ENCODE measurements at regions not wholly inside any gene's neighbourhood (a gene's known extent, or its start where the extent isn't known, plus 50 kb on each side); places are given as distances from the start of the nearest gene placed in this dataset.

DNA sequence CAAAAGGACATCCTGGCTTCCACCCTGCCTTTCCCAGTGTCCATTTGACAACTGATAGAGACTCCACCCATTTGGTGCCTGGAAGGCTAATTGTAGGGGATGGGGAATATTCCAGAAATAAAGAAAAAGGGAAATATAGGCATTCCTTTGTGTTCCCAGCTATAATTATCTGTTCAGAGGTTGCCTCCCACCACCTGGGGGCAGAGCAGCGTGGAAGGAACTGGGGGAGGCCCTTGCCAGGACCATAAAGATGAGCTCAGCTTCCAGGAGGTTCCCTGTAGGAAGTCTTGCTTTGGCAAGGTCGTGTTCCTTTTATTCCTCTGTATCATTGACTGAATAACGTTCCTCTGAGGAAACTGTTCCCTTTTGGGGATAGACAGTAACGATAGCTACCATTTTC lies 214.7 kb downstream of the TFAP2C start:
- Histone ChIP-seq H3K4me1 (ENCODE audit: control insufficient read depth, insufficient read depth, low read length) (no peaks in the 10 kb centered on the region), H3K9me3 (ENCODE audit: control insufficient read depth, insufficient read depth, low read depth, low read length) (no peaks in the 10 kb centered on the region), H3K36me3 (ENCODE audit: control insufficient read depth, insufficient read depth, low read length) (no peaks in the 10 kb centered on the region), H3K27ac (ENCODE audit: low read length) (no peak overlapping the region), H3K4me3 (ENCODE audit: low read depth in 2 of 2, low read length in 2 of 2) (no peak overlapping the region), H3K27me3 (ENCODE audit: control insufficient read depth, insufficient read depth, low read length) (no peaks in the 10 kb centered on the region)
- no peak for ATAC-seq
- no peak for TF ChIP-seq POLR2AphosphoS5 (IDR thresholded peaks at IDR 0.05; ENCODE audit: low read depth, low read length)
- TF ChIP-seq, protein P1, sequence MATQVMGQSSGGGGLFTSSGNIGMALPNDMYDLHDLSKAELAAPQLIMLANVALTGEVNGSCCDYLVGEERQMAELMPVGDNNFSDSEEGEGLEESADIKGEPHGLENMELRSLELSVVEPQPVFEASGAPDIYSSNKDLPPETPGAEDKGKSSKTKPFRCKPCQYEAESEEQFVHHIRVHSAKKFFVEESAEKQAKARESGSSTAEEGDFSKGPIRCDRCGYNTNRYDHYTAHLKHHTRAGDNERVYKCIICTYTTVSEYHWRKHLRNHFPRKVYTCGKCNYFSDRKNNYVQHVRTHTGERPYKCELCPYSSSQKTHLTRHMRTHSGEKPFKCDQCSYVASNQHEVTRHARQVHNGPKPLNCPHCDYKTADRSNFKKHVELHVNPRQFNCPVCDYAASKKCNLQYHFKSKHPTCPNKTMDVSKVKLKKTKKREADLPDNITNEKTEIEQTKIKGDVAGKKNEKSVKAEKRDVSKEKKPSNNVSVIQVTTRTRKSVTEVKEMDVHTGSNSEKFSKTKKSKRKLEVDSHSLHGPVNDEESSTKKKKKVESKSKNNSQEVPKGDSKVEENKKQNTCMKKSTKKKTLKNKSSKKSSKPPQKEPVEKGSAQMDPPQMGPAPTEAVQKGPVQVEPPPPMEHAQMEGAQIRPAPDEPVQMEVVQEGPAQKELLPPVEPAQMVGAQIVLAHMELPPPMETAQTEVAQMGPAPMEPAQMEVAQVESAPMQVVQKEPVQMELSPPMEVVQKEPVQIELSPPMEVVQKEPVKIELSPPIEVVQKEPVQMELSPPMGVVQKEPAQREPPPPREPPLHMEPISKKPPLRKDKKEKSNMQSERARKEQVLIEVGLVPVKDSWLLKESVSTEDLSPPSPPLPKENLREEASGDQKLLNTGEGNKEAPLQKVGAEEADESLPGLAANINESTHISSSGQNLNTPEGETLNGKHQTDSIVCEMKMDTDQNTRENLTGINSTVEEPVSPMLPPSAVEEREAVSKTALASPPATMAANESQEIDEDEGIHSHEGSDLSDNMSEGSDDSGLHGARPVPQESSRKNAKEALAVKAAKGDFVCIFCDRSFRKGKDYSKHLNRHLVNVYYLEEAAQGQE (IDR thresholded peaks at IDR 0.05; ENCODE audit: insufficient read depth in 1 of 2, low read depth in 2 of 2, low read length in 1 of 2) = no peak
- TF ChIP-seq, protein P2, sequence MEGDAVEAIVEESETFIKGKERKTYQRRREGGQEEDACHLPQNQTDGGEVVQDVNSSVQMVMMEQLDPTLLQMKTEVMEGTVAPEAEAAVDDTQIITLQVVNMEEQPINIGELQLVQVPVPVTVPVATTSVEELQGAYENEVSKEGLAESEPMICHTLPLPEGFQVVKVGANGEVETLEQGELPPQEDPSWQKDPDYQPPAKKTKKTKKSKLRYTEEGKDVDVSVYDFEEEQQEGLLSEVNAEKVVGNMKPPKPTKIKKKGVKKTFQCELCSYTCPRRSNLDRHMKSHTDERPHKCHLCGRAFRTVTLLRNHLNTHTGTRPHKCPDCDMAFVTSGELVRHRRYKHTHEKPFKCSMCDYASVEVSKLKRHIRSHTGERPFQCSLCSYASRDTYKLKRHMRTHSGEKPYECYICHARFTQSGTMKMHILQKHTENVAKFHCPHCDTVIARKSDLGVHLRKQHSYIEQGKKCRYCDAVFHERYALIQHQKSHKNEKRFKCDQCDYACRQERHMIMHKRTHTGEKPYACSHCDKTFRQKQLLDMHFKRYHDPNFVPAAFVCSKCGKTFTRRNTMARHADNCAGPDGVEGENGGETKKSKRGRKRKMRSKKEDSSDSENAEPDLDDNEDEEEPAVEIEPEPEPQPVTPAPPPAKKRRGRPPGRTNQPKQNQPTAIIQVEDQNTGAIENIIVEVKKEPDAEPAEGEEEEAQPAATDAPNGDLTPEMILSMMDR (IDR thresholded peaks at IDR 0.05) = no peak
- no peak for TF ChIP-seq SIN3A (IDR thresholded peaks at IDR 0.05; ENCODE audit: borderline replicate concordance, insufficient read depth, low read depth, low read length)
- no peak for TF ChIP-seq TCF7L2 (IDR thresholded peaks at IDR 0.05; ENCODE audit: low read depth, low read length)
- intact Hi-C loops (cut with micrococcal nuclease; ENCODE audit: unreplicated experiment) (no loop called here), in situ Hi-C loops (cut with HindIII; ENCODE audit: low pct_unique_long_range_greater_than_20kb, low sequenced_read_pairs) (no loop called here)
- no TSS peak for BruUV-seq (replicated peaks)
- POLR2A ChIA-PET = no interaction called here
- DNase-seq (ENCODE audit: low read depth, low spot score) = no peak
- CTCF ChIA-PET = interaction anchor here (0.5 kb wide), 1 partner anchor 203 kb away, joined by 6 read pairs; no protein-coding TSS in a partner anchor

DNA sequence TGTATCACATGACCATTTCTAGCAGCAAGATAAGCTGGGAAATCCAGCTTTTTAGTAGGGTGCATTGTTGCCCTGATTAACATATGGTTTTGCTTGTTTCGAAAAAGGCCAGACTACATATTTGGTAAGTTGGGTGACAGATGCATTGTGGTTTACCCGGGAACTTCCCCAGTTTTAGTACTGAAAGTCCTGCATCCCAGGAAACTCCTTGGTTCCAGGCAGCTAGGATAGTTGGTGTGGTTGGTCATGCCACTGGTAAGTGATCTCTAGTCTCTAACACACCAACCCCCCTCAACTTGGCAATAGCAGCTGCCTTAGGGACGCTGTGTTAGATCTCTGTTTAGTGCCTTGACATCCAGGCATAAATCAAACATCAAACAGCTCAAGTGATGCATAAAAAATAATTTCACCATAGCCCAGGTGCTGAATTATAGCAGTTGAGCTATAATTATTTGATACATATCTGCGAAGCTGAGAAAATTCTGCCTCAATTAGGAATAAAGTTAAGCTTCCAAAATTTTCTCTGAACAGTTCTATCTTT lies 216.5 kb downstream of the TFAP2C start:
- BruUV-seq (replicated peaks) = no TSS peak
- no peaks in the 10 kb centered on the region for H3K36me3 ChIP-seq (ENCODE audit: control insufficient read depth, insufficient read depth, low read length)
- ATAC-seq (no peak), DNase-seq (ENCODE audit: low read depth, low spot score) (no peak)
- intact Hi-C loops (cut with micrococcal nuclease; ENCODE audit: unreplicated experiment) = no loop called here
- TF ChIP-seq TCF7L2 (IDR thresholded peaks at IDR 0.05; ENCODE audit: low read depth, low read length) (no peak), POLR2AphosphoS5 (IDR thresholded peaks at IDR 0.05; ENCODE audit: low read depth, low read length) (no peak), SIN3A (IDR thresholded peaks at IDR 0.05; ENCODE audit: borderline replicate concordance, insufficient read depth, low read depth, low read length) (no peak)
- TF ChIP-seq, protein P1 (IDR thresholded peaks at IDR 0.05; ENCODE audit: insufficient read depth in 1 of 2, low read depth in 2 of 2, low read length in 1 of 2) = no peak
- TF ChIP-seq, protein P2 (IDR thresholded peaks at IDR 0.05) = no peak
- H3K27ac ChIP-seq (ENCODE audit: low read length) = no peak overlapping the region
- no peaks in the 10 kb centered on the region for H3K4me1 ChIP-seq (ENCODE audit: control insufficient read depth, insufficient read depth, low read length)
- no peaks in the 10 kb centered on the region for H3K9me3 ChIP-seq (ENCODE audit: control insufficient read depth, insufficient read depth, low read depth, low read length)
- ChIA-PET CTCF (no interaction called here), POLR2A (no interaction called here)
- H3K27me3 ChIP-seq (ENCODE audit: control insufficient read depth, insufficient read depth, low read length) = no peaks in the 10 kb centered on the region
- in situ Hi-C loops (cut with HindIII; ENCODE audit: low pct_unique_long_range_greater_than_20kb, low sequenced_read_pairs) = no loop called here
- H3K4me3 ChIP-seq (ENCODE audit: low read depth in 2 of 2, low read length in 2 of 2) = no peak overlapping the region
